ENCODE measurements at regions not wholly inside any gene's neighbourhood (a gene's known extent, or its start where the extent isn't known, plus 50 kb on each side); places are given as distances from the start of the nearest gene placed in this dataset.
"Not testable (repeated sequence)": the region's sequence is repeated elsewhere in the genome, so short reads cannot be mapped to it uniquely, and the experiment has no call there.

GRCh38 chr10:61078542-61079275 is 134.7 kb upstream of the RHOBTB1 start:
- no peak for DNase-seq

GRCh38 chr10:61076572-61077114 is 132.7 kb upstream of the RHOBTB1 start:
- no peak for DNase-seq

DNA sequence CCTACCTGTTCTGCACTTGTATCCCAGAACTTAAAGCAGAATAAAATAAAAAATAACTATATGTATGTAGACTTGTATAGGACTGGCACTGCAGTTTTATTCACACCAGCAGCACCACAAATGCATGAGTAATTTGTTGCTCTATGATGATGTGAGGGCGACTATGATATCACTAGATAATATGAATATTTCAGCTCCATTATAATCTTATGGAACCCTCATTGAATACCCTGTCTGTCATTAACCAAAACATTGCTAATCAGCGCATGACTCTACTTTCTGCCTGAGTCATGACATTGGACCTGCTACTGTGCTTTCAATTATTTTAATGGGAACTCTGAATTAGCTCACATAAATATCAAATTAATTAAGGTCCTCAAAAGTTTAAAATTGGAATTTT is 129.4 kb upstream of the RHOBTB1 start:
- no peak for DNase-seq

- peak; percentile 93 for DNase-seq
Measured at GRCh38 chr10:61071580-61071979, 127.6 kb upstream of the RHOBTB1 start.

GRCh38 chr10:61068471-61068870 is 124.5 kb upstream of the RHOBTB1 start:
- DNase-seq = no peak

DNA sequence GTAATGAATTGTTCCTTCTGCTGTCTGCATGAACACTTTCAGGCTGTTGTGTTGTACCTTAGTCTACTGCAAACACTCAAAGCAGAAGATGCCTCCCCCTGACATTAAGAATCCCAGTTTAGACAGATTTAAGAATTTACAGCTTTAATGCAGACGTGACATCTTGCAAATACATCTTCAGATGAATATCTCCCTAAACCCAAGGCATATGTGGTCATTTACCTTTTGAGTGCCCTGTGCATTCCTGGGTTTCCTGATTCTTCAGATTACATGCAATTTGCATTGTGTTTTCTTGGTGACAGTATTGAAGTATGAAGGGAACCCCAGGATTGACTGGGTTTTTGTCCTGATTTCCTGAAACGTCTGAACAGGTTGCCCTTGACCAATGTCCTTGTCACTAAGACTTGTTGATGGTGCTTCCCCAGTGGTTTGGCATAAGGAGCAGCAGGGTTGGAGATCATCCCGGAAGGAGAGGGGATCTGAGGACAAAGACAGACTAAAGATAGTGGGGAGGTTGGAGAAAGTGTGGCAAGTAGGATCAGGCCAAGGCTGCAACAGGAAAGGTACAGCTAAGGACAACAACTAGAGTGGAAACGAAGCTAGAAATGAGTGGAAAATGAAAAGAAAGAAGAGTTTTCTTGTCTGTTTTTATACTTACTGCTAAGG is 123.8 kb upstream of the RHOBTB1 start:
- no peak for DNase-seq

- DNase-seq = no peak
Measured at GRCh38 chr10:61066661-61067344, 122.8 kb upstream of the RHOBTB1 start.

DNA sequence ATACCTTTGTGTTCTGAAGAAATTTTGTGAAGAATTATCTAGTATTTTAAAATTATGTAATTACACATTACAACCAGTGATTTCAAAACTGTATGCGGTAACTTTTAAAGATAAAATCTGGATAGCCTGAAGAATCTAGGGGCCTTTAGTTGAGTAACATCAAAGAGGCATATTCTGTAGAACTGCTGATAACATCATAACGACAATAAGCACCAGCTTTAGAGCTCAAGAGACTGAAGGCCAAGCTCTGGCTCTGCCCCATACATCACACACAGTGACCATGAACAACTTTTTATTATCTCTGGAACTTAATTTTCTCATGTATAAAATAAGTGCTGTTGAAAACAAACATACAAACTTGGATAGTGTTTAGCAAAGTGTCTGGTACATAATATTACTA is 121.1 kb upstream of the RHOBTB1 start:
- DNase-seq = no peak

DNA sequence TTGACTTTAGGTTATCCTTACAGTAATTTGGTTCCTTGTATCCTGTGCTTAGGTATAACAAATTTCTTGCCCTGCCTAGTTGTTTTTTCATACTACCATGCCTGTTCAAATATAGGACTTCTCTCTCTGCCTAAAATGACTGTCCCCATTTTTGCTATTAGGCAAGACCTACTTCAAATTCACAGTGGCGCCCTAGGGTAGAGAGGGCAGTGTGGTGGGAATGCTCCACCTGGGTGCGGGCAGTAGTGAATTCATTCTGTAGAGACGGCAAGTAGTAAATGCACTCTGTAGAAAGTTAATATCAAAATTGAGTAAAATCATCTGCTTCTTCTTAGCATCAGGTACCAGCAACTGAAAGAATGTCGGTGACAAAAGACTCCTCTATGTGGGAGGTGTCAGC is 120.4 kb upstream of the RHOBTB1 start:
- DNase-seq = no peak

- no peak for DNase-seq
Measured at GRCh38 chr10:61063901-61064300, 119.9 kb upstream of the RHOBTB1 start.

DNA sequence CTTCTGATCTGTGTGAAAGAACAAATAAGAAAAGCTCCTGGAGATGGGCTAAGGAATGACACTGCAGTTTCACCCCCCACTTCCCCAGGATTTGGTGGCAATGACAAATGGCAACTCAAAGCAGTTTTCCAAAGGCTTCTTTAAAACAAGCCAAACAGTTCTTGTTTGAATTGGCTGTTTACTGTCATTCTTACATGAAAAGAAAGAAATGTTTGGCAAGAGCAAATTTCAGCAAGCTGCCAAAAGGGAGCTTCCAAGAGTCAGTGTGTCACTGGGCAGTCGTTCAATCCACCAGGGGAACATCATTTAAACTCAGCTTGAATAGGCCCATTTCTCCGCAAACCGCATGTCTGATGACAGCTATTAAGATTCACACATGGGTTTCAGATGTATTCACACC is 119.0 kb upstream of the RHOBTB1 start:
- no peak for DNase-seq

DNA sequence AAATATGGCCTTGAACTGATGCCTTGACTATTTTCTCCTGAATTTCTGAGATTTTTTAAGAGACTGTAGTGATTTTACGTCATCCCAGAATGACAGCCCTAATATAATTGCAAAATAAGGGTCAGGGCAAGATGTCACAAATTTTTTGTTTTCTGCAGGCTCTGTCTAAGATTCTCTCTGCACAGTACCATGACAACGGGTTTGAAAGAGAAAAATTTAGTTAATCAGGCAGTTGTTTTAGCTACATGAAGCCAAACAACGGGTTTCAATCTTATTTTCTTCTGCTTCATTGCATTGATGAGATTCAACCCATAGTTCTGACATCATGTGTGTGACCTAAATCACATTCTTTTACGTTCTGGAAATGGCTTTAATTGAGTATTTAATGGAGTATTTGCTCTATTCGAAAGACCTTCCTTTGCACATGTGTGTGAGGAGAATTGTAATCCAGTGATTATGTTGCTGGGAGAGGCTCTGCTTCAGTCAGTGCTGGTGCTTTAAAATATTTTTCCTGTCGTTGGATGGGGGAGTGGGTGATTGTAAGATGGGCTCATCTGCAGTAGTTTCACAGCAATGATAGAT is 118.0 kb upstream of the RHOBTB1 start:
- no peak for DNase-seq

DNA sequence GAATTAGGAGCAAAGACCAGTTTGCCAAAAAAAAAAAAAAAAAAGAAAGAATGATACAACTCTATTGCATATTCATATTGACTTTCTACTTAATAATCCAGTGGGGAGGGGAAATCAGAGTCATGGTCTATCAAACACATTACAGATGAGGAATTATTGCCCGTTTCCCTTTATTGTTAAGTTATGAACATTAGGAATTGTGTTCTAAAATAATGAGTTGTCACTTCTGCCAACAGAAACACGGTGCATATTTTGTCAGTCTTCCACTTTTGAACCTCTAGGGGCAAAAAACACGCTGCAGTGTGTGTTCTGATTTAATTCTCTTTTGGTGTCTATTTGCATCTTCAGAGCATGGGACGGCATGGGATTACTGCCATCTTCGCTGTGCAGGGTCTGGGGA is 115.7 kb upstream of the RHOBTB1 start:
- DNase-seq = no peak

DNA sequence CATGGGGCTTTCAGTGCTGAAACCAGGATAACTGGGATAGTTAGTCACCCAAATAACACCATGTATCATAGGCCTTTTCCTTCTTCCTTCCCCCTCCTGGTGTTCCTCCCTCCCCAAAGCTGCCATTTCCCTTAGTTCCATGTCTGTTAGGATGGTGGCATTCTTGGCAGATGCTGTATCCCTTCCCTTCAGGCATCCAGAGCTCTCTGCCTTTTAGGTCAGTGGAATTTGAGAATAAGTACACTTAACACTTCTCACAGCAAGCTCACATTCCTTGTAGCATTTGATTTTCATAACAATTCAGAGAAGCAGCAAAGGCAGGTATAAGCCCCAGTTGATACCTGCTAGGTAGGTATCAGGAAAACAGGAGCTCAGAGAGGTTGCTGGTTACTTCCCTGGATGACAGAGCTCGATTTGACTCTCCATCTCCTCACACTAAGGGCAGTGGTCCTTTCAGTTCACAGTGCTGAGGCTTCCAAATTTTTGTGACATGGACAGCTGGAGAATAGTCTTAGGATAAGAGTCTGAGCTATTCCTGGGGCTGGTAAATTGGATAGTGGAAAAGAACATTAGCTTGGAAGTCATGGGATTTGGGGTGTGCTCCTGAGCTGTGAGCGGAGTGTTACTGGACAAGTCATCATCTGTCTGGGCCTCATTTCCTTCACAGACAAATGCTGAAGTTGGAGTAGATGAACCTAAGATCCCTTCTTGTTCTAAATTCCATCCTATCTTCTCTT is 108.7 kb upstream of the RHOBTB1 start:
- no peak for DNase-seq

GRCh38 chr10:61051344-61051743 is 107.4 kb upstream of the RHOBTB1 start:
- no peak for DNase-seq

DNA sequence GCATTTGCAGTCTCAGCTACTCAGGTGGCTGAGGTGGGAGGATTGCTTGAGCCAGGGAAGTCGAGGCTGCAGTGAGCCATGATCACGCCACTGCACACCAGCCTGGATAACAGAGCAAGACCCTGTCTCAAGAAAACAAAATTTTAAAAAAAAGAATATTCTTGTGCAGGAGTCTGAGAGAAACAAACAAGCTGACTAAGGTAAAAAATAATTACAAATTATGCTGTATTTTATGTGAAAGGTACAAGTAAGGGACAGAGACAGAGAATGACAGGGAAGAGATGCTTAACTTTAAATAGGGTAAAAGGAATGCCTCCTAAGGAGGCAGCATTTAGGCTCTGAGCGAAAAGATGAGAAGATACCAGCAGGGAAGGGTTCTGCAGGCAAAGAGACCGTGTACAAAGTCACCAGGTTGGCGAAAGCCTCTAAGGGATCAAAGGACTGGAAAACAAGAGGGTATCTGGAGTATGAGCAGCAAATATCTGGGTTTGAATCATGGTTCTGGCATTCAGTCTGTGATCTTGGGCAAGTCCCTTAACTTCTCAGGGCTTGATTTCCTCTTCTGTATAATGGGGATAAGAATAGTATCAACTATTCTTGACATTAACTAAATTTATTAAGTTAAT is 106.2 kb upstream of the RHOBTB1 start:
- DNase-seq = no peak

DNA sequence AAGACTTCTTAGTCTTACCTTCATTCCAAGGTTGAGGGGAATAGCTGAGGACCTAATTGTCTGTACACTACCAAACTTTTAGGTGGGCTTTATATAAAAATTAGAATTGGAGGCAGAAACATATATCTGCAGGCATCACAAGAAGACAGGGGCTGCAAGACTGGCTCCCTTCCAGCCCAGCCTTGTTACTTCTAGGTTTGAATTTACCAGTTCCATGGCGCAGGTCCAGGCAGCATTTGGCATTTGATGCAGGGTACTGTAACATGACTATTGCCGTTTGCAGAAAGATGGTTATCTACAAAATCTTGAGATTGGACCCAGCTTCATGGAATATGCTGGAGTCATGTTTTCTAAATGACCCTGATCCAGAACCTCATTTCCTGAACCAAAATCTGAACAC is 105.4 kb upstream of the RHOBTB1 start:
- DNase-seq = no peak

GRCh38 chr10:61047788-61048560 is 104.0 kb upstream of the RHOBTB1 start:
- DNase-seq = no peak

DNA sequence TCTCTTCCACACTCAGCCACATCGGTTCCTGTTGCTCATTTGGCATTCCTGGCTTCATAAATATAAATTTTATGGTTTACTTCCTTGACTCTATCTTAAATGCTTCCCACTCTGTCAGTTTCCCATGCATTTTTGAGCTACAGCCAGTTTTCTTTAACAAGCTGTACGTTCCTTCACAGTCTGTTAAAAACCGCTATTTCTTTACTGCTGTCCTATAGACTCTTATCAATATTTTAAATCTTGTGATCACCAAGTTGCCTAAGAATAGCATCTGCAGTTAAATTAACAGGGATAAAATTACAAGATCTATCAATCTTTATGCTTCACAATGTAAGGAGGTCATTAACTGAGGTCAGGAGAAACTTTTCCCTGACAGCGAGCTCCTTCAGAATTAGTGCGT is 103.1 kb upstream of the RHOBTB1 start:
- no peak for DNase-seq

DNA sequence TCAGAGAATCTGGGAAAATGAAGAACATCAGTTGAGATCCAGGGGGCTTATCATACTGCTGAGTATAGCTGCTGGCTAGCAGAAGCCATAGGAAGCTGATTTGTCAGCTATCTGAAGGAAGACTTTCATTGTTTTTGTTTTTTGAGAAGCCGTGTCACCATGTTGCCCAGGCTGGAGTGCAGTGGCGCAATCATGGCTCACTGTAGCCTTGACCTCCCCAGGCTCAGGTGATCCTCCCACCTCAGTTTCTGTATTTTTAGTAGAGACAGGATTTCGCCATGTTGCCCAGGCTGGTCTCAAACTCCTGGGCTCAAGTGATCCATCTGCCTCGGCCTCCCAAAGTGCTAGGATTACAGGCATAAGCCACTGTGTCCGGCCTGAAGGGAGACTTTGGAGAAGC is 101.5 kb upstream of the RHOBTB1 start:
- DNase-seq = not testable (repeated sequence)

- DNase-seq = no peak
Measured at GRCh38 chr10:61042533-61042932, 98.5 kb upstream of the RHOBTB1 start.
